DND-41 (cell line): ENCODE measurements at regions not wholly inside any gene's neighbourhood (a gene's known extent, or its start where the extent isn't known, plus 50 kb on each side); places are given as distances from the start of the nearest gene placed in this dataset.

ENCODE experiments used
- EZH2 ChIP-seq: IDR thresholded peaks from 3 replicates; pipeline ENCODE4 v1.6.1; 2012; ENCODE audit warnings: borderline replicate concordance, low read depth, mild to moderate bottlenecking, moderate library complexity, low read length, inconsistent platforms; ENCODE audit not compliant: severe bottlenecking
- TF ChIP-seq, protein P1 (sequence below): IDR thresholded peaks from 2 replicates; pipeline ENCODE4 v1.5.1; 2012; ENCODE audit warnings: borderline replicate concordance, low read length, moderate library complexity, mild to moderate bottlenecking; ENCODE audit not compliant: poor library complexity, severe bottlenecking; ENCODE audit errors: extremely low read depth

DNA sequence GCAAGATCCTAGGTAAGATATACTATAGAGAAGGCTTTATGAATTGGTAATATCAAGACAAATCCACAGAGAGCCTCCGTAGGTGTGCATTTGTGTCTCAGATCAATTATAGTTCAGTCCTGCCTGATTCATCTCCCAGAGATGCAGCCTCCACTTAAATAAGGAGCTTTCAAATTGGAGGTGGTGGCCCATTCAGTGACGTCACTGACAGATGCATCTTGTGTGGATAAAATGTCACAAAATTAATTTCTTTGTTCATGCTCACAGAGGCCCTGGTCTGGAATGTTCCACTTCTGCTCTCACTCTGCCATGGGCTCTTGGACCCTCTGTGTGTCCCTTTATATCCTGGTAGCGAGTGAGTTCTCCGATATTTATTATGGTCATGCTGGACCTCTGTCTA lies 157.1 kb upstream of the PRSS58 start:
- TF ChIP-seq, protein P1, sequence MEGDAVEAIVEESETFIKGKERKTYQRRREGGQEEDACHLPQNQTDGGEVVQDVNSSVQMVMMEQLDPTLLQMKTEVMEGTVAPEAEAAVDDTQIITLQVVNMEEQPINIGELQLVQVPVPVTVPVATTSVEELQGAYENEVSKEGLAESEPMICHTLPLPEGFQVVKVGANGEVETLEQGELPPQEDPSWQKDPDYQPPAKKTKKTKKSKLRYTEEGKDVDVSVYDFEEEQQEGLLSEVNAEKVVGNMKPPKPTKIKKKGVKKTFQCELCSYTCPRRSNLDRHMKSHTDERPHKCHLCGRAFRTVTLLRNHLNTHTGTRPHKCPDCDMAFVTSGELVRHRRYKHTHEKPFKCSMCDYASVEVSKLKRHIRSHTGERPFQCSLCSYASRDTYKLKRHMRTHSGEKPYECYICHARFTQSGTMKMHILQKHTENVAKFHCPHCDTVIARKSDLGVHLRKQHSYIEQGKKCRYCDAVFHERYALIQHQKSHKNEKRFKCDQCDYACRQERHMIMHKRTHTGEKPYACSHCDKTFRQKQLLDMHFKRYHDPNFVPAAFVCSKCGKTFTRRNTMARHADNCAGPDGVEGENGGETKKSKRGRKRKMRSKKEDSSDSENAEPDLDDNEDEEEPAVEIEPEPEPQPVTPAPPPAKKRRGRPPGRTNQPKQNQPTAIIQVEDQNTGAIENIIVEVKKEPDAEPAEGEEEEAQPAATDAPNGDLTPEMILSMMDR = no peak
- no peak for TF ChIP-seq EZH2
